Kidney epithelial cell (primary cell): ENCODE measurements at regions not wholly inside any gene's neighbourhood (a gene's known extent, or its start where the extent isn't known, plus 50 kb on each side); places are given as distances from the start of the nearest gene placed in this dataset.
"Not testable (repeated sequence)": the region's sequence is repeated elsewhere in the genome, so short reads cannot be mapped to it uniquely, and the experiment has no call there.

Experiments
- DNase-seq: peaks from one replicate; pipeline ENCODE4 v3.0.0-alpha.2; 2010; ENCODE audit warnings: low read depth
- H3K27me3 ChIP-seq: 2 replicates; pipeline ENCODE4 v1.6.0; 2011; ENCODE audit warnings: low read length; ENCODE audit not compliant: control insufficient read depth, insufficient read depth
- H3K36me3 ChIP-seq: 2 replicates; pipeline ENCODE4 v1.5.1; 2011; ENCODE audit warnings: low read length; ENCODE audit not compliant: control insufficient read depth, insufficient read depth
- H3K4me3 ChIP-seq: 2 replicates; pipeline ENCODE4 v1.5.1; 2011; ENCODE audit warnings: low read depth, mild to moderate bottlenecking, control low read depth, low read length

- H3K27me3 ChIP-seq, H3K36me3 ChIP-seq, DNase-seq, H3K4me3 ChIP-seq: not testable (repeated sequence)
Observed at GRCh38 chr7:128561116-128561722, 84.7 kb downstream of the METTL2B start.

GRCh38 chr7:128562795-128563194 lies 86.2 kb downstream of the METTL2B start:
- not testable (repeated sequence) for H3K36me3 ChIP-seq, DNase-seq, H3K27me3 ChIP-seq, H3K4me3 ChIP-seq

GRCh38 chr7:128564123-128564700 lies 87.7 kb downstream of the METTL2B start:
- not testable (repeated sequence) for H3K36me3 ChIP-seq, H3K27me3 ChIP-seq, DNase-seq, H3K4me3 ChIP-seq

- H3K27me3 ChIP-seq, DNase-seq, H3K36me3 ChIP-seq, H3K4me3 ChIP-seq: not testable (repeated sequence)
Observed at GRCh38 chr7:128564932-128565864, 88.7 kb downstream of the METTL2B start.

- H3K27me3 ChIP-seq, H3K4me3 ChIP-seq, H3K36me3 ChIP-seq, DNase-seq: not testable (repeated sequence)
Observed at GRCh38 chr7:128575277-128575676, 96.8 kb upstream of the GARIN1A start.

- not testable (repeated sequence) for H3K4me3 ChIP-seq, DNase-seq, H3K27me3 ChIP-seq, H3K36me3 ChIP-seq
Observed at GRCh38 chr7:128576953-128577352, 95.1 kb upstream of the GARIN1A start.

- not testable (repeated sequence) for DNase-seq, H3K4me3 ChIP-seq, H3K36me3 ChIP-seq, H3K27me3 ChIP-seq
Observed at GRCh38 chr7:128579843-128580242, 92.2 kb upstream of the GARIN1A start.

- DNase-seq, result peak; percentile 1
- H3K27me3 ChIP-seq, H3K36me3 ChIP-seq, H3K4me3 ChIP-seq: not testable (repeated sequence)
Observed at GRCh38 chr7:128581100-128581499, 91.0 kb upstream of the GARIN1A start.

GRCh38 chr7:128581825-128582561 lies 90.1 kb upstream of the GARIN1A start:
- not testable (repeated sequence) for H3K36me3 ChIP-seq, DNase-seq, H3K27me3 ChIP-seq, H3K4me3 ChIP-seq

- H3K36me3 ChIP-seq, H3K27me3 ChIP-seq, H3K4me3 ChIP-seq, DNase-seq: not testable (repeated sequence)
Observed at GRCh38 chr7:128586715-128587114, 85.4 kb upstream of the GARIN1A start.
